ENCODE measurements at regions not wholly inside any gene's neighbourhood (a gene's known extent, or its start where the extent isn't known, plus 50 kb on each side); places are given as distances from the start of the nearest gene placed in this dataset.
A peak's percentile ranks its signal among the peaks of the same experiment; 100 is the strongest.

DNA sequence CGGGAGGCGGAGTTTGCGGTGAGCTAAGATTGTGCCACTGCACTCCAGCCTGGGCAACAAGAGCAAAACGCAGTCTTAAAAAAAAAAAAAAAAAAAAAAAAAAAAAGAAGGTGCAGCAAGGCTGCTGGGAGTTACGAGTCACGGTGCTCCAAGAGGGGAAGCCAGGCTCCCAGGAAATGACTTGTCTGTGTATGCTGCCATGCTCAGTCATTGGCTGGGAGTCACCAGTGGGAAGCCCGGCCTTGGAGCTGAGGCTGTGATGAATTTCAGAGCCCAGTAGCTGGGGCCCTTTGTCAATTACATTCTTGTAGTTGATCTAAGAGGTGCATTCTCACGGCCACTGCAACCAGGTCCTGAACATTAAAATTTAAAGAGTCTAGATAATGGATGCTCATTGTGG is 1105.1 kb upstream of the TENM3 start:
- WGBS, 5 donors, result 83 to 94% (median 88%) methylated on average over 8 of the region's 8 CpGs

DNA sequence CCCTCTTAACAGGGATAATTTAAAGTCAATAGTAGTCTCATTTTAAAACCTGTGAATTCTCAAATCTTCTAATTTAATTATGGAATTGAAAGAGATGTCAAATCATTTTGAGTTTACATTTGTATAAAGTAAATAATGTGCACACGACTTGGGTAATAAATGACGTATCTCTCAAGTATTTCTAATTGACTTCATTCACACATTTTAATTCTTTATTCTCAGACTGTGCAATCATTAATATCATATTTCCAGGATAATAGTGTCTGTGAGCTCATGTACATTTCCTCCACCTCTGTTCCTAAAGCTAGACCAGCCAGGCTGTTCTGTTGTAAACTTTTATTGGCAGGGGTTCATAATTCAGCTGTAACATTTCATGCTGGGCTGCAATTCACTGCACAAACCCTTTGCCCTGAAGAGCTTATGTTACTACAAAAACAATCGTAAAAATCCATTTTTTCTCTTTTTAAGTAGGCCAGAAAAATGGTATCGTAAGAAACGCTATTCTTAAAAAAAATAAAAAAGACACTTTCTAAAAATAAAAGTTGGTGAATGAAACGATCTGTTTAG is 1103.1 kb upstream of the TENM3 start:
- H3K4me1 ChIP-seq, result no peaks in the 10 kb centered on the region
- peaks cover 0 to 9% (median 0%) of the 10 kb centered on the region in 7 donors for H3K27me3 ChIP-seq (replicated peaks in 1 of 7)
- H3K27ac ChIP-seq, result no peak overlapping the region
- DNase-seq, result no peak
- intact Hi-C loops (cut with DNase I; ENCODE audit: low total_unique reads), result loop anchor here (10.0 kb wide), 1 partner anchor 385 kb away; no protein-coding TSS in a partner anchor
- no peaks in the 10 kb centered on the region for H3K36me3 ChIP-seq
- H3K9me3 ChIP-seq, result no peaks in the 10 kb centered on the region
- TF ChIP-seq POLR2AphosphoS5 (IDR thresholded peaks at IDR 0.05) (no peak), POLR2A (IDR thresholded peaks at IDR 0.05) (no peak)
- TF ChIP-seq, protein P1, sequence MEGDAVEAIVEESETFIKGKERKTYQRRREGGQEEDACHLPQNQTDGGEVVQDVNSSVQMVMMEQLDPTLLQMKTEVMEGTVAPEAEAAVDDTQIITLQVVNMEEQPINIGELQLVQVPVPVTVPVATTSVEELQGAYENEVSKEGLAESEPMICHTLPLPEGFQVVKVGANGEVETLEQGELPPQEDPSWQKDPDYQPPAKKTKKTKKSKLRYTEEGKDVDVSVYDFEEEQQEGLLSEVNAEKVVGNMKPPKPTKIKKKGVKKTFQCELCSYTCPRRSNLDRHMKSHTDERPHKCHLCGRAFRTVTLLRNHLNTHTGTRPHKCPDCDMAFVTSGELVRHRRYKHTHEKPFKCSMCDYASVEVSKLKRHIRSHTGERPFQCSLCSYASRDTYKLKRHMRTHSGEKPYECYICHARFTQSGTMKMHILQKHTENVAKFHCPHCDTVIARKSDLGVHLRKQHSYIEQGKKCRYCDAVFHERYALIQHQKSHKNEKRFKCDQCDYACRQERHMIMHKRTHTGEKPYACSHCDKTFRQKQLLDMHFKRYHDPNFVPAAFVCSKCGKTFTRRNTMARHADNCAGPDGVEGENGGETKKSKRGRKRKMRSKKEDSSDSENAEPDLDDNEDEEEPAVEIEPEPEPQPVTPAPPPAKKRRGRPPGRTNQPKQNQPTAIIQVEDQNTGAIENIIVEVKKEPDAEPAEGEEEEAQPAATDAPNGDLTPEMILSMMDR (IDR thresholded peaks at IDR 0.05 in 8 of 11, conservative IDR thresholded peaks at IDR 0.05 in 3 of 11), result no peak
- 69 to 78% (median 75%) methylated on average over 6 of the region's 6 CpGs for WGBS, 5 donors
- H3K4me3 ChIP-seq, result no peak overlapping the region

More for the DNA sequence above, 1105.1 kb upstream of the TENM3 start:
- no peaks in the 10 kb centered on the region for H3K4me1 ChIP-seq
- intact Hi-C loops (cut with DNase I; ENCODE audit: low total_unique reads), result no loop called here
- no peaks in the 10 kb centered on the region for H3K9me3 ChIP-seq
- H3K27me3 ChIP-seq (replicated peaks in 1 of 7), result peaks cover 0 to 9% (median 0%) of the 10 kb centered on the region in 7 donors
- no peaks in the 10 kb centered on the region for H3K36me3 ChIP-seq
- no peak overlapping the region for H3K27ac ChIP-seq
- DNase-seq, result no peak
- no peak for TF ChIP-seq POLR2A (IDR thresholded peaks at IDR 0.05)
- TF ChIP-seq POLR2AphosphoS5 (IDR thresholded peaks at IDR 0.05), result no peak
- TF ChIP-seq, protein P1 (IDR thresholded peaks at IDR 0.05 in 8 of 11, conservative IDR thresholded peaks at IDR 0.05 in 3 of 11), result no peak
- no peak overlapping the region for H3K4me3 ChIP-seq

DNA sequence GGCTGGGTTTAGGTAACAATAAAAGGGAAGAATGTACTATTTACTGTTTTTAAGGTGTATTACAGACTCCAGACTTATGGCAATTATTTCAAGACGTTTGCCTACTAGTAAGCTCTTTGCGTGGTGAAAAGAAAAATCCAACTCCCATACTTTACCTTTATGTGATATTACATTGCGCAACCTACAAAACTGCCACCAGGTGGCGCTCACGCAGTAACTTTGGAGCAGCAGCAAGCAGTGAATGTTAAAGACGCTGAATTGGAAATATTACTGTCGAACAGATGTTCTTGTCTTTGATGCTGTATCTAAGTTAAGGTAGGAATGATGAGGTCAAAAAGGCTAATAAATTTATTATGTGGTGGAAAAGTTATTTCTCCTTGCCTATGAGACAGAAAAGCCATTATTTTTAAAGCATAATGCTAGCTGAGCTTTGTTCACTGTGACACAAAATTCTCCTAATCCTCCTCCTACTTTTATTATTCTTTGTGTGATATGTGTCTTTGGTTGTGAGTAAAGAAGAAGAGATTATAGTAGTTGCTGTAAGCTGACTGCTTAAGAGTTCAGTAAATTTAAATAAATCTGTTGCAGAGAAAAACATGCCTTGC is 1099.8 kb upstream of the TENM3 start:
- peak; percentile 85 for DNase-seq
- WGBS, 5 donors, result 1 to 4% (median 3%) methylated on average over 7 of the region's 7 CpGs
- Histone ChIP-seq H3K27ac (no peak overlapping the region), H3K9me3 (no peaks in the 10 kb centered on the region), H3K4me1 (no peaks in the 10 kb centered on the region), H3K36me3 (no peaks in the 10 kb centered on the region), H3K27me3 (replicated peaks in 1 of 7) (peaks cover 0 to 9% (median 0%) of the 10 kb centered on the region in 7 donors), H3K4me3 (no peak overlapping the region)
- intact Hi-C loops (cut with DNase I; ENCODE audit: low total_unique reads), result loop anchor here (10.0 kb wide), 1 partner anchor 381 kb away; no protein-coding TSS in a partner anchor
- TF ChIP-seq, protein P1 (IDR thresholded peaks at IDR 0.05 in 8 of 11, conservative IDR thresholded peaks at IDR 0.05 in 3 of 11), result peak in 10 of 11 experiments; percentile 41 to 84 (median 75)
- TF ChIP-seq POLR2AphosphoS5 (IDR thresholded peaks at IDR 0.05), result no peak

DNA sequence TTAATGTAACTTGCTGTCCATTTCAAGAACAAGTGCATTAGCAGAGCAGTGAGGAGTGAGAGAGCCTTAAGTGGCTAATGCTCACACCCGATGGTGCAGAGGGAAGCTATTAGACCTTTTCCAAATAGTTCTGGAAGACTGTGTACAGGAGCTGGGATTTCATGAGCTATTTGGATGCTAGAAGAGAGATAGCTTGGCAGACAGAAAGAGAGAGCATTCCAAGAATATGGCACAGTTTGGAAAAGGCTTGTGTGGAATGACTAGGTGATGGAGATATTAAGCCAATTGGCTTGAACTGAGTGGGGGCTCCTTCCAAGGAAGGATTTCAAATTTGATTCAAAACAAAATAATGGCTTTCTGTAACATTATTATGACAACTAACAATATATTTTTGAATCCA is 1097.2 kb upstream of the TENM3 start:
- Histone ChIP-seq H3K9me3 (no peaks in the 10 kb centered on the region), H3K27me3 (replicated peaks in 1 of 7) (peaks cover 0 to 9% (median 0%) of the 10 kb centered on the region in 7 donors), H3K36me3 (no peaks in the 10 kb centered on the region), H3K4me1 (no peaks in the 10 kb centered on the region), H3K4me3 (no peak overlapping the region), H3K27ac (no peak overlapping the region)
- no peak for DNase-seq
- intact Hi-C loops (cut with DNase I; ENCODE audit: low total_unique reads), result loop anchor here (10.0 kb wide), 1 partner anchor 379 kb away; no protein-coding TSS in a partner anchor
- TF ChIP-seq POLR2A (IDR thresholded peaks at IDR 0.05) (no peak), POLR2AphosphoS5 (IDR thresholded peaks at IDR 0.05) (no peak)
- TF ChIP-seq, protein P1 (IDR thresholded peaks at IDR 0.05 in 8 of 11, conservative IDR thresholded peaks at IDR 0.05 in 3 of 11), result no peak
- 64 to 96% (median 79%) methylated on average over 1 of the region's 1 CpG for WGBS, 5 donors
